H1 (cell line): ENCODE measurements at regions not wholly inside any gene's neighbourhood (a gene's known extent, or its start where the extent isn't known, plus 50 kb on each side); places are given as distances from the start of the nearest gene placed in this dataset.

Experiments
- ATF3 ChIP-seq: IDR thresholded peaks from 2 replicates; pipeline ENCODE4 v1.6.1; 2011; ENCODE audit warnings: low read depth, mild to moderate bottlenecking, low read length; ENCODE audit not compliant: insufficient read depth
- BACH1 ChIP-seq: IDR thresholded peaks from 2 replicates; pipeline ENCODE4 v1.6.1; 2012; ENCODE audit warnings: low read length, improper control_type of control experiment
- CHD2 ChIP-seq: IDR thresholded peaks from 2 replicates; pipeline ENCODE4 v1.6.1; 2012; ENCODE audit warnings: low read length, improper control_type of control experiment
- JUN ChIP-seq: IDR thresholded peaks from 2 replicates; pipeline ENCODE4 v1.6.1; 2011; ENCODE audit warnings: low read depth, mild to moderate bottlenecking, improper control_type of control experiment, low read length
- RFX5 ChIP-seq: IDR thresholded peaks from 2 replicates; pipeline ENCODE4 v1.6.1; 2011; ENCODE audit warnings: low read depth, low read length, improper control_type of control experiment, borderline replicate concordance
- SIRT6 ChIP-seq: IDR thresholded peaks from one replicate; pipeline ENCODE4 v1.7.1; 2012; ENCODE audit warnings: low read length, inconsistent platforms

DNA sequence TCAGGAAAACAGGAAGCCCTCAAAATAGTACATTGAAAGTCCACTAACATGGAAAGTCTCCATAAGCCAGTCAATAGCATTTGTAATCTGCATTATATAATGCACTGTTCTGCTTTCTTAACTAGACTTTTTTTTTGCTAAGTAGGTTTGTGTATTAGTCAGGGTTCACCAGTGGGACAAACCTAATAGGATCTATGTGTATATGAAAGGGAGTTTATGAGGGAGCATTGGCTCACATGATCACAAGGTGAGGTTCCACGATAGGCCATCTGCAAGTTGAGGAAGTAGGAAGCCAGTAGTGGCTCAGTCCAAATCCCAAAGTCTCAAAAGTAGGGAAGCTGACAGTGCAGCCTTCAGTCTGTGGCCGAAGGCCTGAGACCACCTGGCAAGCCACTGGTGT lies 116.0 kb downstream of the MXRA5 start (continued):
- TF ChIP-seq RFX5 = no peak
- no peak for TF ChIP-seq SIRT6
- TF ChIP-seq JUN = no peak
- no peak for TF ChIP-seq BACH1
- no peak for TF ChIP-seq CHD2
- no peak for TF ChIP-seq ATF3
